NCI-H1048 (cell line): ENCODE measurements at regions not wholly inside any gene's neighbourhood (a gene's known extent, or its start where the extent isn't known, plus 50 kb on each side); places are given as distances from the start of the nearest gene placed in this dataset.

Experiments used
- DNase-seq: peaks from one replicate; lab custom pipeline; 2025; lab: John Stamatoyannopoulos, UW

DNA sequence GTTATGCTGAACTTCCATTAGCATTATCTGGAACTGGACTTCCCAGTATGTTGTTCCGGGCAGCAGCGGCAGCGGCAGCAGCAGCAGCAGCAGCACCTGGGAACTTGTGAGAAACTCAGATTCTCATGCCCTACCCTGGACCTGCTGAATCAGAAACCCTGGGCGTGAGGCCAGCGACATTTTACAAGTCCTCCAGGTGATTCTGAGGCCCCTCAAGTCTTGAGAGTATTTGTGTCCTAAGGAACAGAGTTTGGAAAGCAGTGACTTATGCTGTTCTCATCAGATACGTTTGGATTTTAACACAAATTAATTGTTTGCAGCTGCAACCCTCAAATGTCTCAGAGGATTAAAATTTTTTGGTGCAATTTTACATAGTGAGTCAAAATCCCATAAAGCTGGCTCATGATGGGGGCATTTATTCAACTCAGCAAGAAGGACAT is 157.2 kb upstream of the KAZN start:
- no peak for DNase-seq

GRCh38 chr1:14442669-14443068 is 155.8 kb upstream of the KAZN start:
- no peak for DNase-seq

- no peak for DNase-seq
Observed at GRCh38 chr1:14443164-14443787, 155.2 kb upstream of the KAZN start.

DNA sequence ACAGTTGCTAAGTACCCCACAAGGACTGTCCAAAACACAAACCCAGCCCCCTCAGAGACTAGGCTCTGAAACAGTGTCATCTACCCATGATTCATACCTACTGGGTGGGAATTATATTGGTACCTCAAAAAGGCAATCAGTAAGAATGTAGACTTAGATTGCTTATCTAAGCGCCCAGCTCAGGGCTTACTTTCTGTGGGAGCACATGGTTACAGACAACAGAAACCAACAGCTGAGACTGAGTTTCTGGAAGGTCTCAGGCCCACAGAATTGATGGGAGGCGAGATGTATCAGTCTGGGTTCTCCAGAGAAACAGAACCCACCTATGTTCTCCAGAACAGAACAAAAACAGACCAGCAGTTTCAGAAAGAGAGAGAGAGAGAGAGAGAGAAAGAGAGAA is 147.3 kb upstream of the KAZN start:
- no peak for DNase-seq

DNA sequence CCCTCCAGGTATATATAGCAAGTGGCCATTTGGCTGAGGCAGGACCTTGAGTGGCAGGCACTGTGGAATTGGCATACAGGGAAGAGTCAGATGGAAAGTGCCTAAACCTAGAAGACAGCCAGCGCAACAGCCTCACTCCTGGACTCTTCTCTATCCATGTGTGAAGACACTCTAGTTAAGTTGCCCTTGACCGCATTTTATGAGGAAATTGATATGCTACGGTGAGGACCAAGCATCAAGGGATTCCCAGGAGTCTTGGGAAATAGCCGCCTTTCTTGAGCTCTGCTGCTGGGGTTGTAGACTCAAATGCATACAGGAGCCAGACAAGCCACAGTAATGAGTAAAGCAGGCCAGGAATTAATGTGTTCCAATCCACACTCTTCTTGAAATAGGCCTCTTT is 145.9 kb upstream of the KAZN start:
- DNase-seq: no peak

- no peak for DNase-seq
Observed at GRCh38 chr1:14460173-14460572, 138.3 kb upstream of the KAZN start.

DNA sequence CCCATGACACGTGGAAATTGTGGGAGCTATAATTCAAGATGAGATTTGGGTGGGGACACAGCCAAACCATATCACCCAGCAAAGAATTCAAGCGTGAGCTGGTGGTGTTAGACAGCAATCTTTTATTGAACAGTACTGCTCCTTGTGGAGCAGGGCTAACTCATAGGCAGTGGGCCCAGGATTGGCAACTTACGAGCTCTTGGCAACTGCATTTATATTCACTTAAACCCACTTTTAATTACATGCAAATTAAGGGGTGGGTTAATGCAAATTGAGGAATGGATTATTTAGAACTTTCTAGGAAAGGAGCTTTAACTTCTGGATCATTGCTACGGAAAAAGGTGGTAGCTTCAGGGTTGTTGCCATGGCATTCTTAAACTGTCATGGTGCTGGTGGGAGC is 135.6 kb upstream of the KAZN start:
- DNase-seq: peak; percentile 19

- peak; percentile 28 for DNase-seq
Observed at GRCh38 chr1:14466006-14466405, 132.5 kb upstream of the KAZN start.

- no peak for DNase-seq
Observed at GRCh38 chr1:14467112-14467511, 131.4 kb upstream of the KAZN start.

- no peak for DNase-seq
Observed at GRCh38 chr1:14468751-14469150, 129.7 kb upstream of the KAZN start.

DNA sequence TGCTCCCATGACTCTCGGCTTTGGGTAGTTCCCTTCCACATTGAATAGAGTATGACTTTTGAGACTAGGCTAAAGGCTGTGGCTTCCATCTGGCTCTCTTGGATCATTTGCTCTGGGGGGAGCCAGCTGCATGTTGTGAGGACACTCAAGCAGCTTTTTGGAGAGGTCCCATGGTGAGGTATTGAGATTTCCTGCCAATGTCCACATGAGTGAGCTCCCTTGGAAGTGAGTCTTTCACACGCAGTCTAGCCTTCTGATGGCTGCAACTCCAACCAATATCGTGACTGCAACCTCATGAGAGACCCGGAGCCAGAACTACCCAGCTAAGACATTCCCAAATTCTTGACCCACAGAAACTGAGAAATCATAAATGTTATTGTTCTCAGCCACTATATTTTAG is 127.7 kb upstream of the KAZN start:
- no peak for DNase-seq

DNA sequence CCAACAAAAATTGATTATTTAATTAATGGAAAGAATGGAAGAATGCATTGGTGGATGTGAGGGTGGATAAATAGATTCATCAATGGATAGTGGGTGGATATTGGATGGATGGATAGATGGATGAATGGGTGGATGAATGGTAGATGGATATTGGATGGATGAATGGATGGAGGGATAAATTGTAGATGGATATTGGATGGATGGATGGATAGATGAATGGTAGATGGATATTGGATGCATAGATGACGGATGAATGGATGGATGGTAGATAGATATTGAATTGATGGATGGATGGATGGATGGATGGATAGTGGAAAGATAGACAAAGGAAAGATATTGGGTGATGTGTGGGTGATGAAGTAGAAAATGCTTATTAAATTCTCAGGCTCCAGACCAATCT is 123.6 kb upstream of the KAZN start:
- no peak for DNase-seq

DNA sequence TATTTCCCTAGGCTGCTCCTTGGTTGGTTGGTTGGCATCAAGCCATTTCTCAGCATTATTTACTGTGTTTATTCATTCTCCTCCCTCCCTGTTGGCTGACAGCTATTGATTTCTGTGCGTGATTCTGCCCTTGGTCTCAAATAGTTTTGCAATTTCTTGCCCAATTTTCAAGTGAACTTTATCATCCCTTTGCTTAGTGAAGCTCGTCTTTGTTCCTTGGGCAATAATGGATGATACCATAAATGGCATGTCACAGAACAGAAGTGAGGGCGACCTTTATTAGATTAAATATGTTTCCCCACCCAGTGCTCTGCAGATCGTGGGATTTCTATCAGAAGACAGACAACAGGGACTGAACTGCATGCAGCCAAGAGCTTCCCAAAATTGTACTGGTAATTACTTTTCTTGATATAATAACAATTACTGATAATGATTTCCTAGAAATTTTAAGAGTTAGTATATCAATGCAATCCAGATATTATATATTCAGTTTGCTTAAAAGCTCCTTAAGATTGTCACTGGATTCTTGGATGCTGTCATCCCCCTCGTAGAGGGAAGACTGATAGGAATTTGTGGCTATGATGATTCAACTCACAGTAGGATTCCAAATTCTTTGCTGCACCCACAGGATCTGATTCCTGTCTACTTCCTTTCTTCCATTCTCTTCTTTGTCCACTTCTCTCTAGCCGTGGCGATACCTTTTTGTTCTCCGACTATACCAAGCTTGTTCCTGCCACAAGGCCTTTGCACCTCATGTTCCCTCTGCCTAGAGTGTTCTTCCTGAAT is 122.1 kb upstream of the KAZN start:
- DNase-seq: no peak

- no peak for DNase-seq
Observed at GRCh38 chr1:14478120-14478519, 120.4 kb upstream of the KAZN start.

- DNase-seq: no peak
Observed at GRCh38 chr1:14479865-14480264, 118.6 kb upstream of the KAZN start.

GRCh38 chr1:14482784-14483450 is 115.6 kb upstream of the KAZN start:
- DNase-seq: no peak

DNA sequence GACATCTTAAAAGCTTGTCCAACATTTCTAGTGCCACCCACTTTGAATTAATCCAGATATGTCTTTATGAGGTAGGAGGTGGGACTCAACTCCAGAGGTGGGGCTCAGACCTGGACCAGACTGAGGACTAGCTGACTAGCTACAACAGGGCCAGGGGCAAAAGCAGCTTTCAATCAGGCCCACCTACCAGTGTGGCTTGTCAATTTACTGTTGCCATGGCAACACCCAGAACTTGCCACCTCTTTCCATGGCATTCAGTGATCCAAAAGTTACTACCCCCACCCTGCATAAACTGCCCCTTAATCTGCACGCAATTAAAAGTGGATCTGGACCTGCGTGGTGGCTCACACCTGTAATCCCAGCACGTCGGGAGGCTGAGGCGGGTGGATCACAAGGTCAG is 113.2 kb upstream of the KAZN start:
- DNase-seq: no peak

- DNase-seq: no peak
Observed at GRCh38 chr1:14486401-14487201, 111.9 kb upstream of the KAZN start.

GRCh38 chr1:14487671-14488070 is 110.8 kb upstream of the KAZN start:
- DNase-seq: no peak

- DNase-seq: no peak
Observed at GRCh38 chr1:14494911-14495310, 103.6 kb upstream of the KAZN start.

GRCh38 chr1:14495381-14495780 is 103.1 kb upstream of the KAZN start:
- DNase-seq: no peak

- DNase-seq: no peak
Observed at GRCh38 chr1:14495996-14496395, 102.5 kb upstream of the KAZN start.
